H1 (cell line): ENCODE measurements at regions not wholly inside any gene's neighbourhood (a gene's known extent, or its start where the extent isn't known, plus 50 kb on each side); places are given as distances from the start of the nearest gene placed in this dataset.

Source experiments
- CTCF ChIA-PET: fragments of 300-600 bp; sonication (Branson Sonifier 250); formaldehyde crosslinking; loops from one replicate; lab custom pipeline; 2021; ENCODE audit not compliant: partially characterized antibody; lab: Charles Lee
- POLR2A ChIA-PET: fragments of 300-600 bp; sonication (Branson Sonifier 250); formaldehyde crosslinking; loops from one replicate; lab custom pipeline; 2021; ENCODE audit warnings: inconsistent platforms; ENCODE audit not compliant: partially characterized antibody; lab: Charles Lee
- DNase-seq, 2 experiments: peaks; one replicate each; pipeline versions ENCODE4 v3.0.0 to v3.0.0-alpha.2; 2010 to 2022; ENCODE audit warnings: low spot score in 2 of 2, low read depth in 1 of 2, mixed read lengths in 1 of 2
- FAIRE-seq: peaks from 2 replicates; lab custom pipeline; 2011; peaks lifted over from hg19 to GRCh38; lab: Jason Lieb, UNC
- H2AFZ ChIP-seq: 2 replicates; pipeline ENCODE4 v1.8.1; 2012; ENCODE audit warnings: low read length, inconsistent platforms
- H2AK5ac ChIP-seq: 2 replicates; pipeline ENCODE4 v1.6.1; 2013; ENCODE audit warnings: low read depth, low read length
- H2BK120ac ChIP-seq: replicated peaks from 2 replicates; pipeline ENCODE3; 2013; ENCODE audit warnings: low read depth, low read length, inconsistent platforms
- H2BK12ac ChIP-seq: 2 replicates; pipeline ENCODE4 v1.6.1; 2013; ENCODE audit warnings: low read depth, low read length
- H2BK15ac ChIP-seq: 2 replicates; pipeline ENCODE4 v1.6.1; 2013; ENCODE audit warnings: low read length
- H2BK20ac ChIP-seq: 2 replicates; pipeline ENCODE4 v1.6.1; 2013; ENCODE audit warnings: low read length
- H2BK5ac ChIP-seq: 2 replicates; pipeline ENCODE4 v1.6.1; 2013; ENCODE audit warnings: low read depth, low read length
- H3K14ac ChIP-seq: 2 replicates; pipeline ENCODE4 v1.6.1; 2013; ENCODE audit warnings: inconsistent platforms; ENCODE audit not compliant: insufficient read length
- H3K18ac ChIP-seq: 2 replicates; pipeline ENCODE4 v1.6.1; 2013; ENCODE audit warnings: low read length; ENCODE audit errors: extremely low read depth
- H3K23ac ChIP-seq: 2 replicates; pipeline ENCODE4 v1.6.1; 2013; ENCODE audit warnings: inconsistent platforms; ENCODE audit not compliant: insufficient read length
- H3K23me2 ChIP-seq: 2 replicates; pipeline ENCODE4 v1.6.1; 2013; ENCODE audit warnings: low read depth, low read length
- H3K27ac ChIP-seq: 2 replicates; pipeline ENCODE4 v1.6.1; 2011; ENCODE audit warnings: low read depth, low read length, inconsistent platforms
- H3K27me3 ChIP-seq, 4 experiments: replicated peaks in 1 of 4; 1 replicate in 1 of 4; 2 replicates in 3 of 4; pipeline versions ENCODE4 v1.6.1 to v1.8.1; 2011 to 2013; ENCODE audit warnings: low read length in 3 of 4, mild to moderate bottlenecking in 3 of 4, inconsistent platforms in 2 of 4, mixed read lengths in 2 of 4, moderate library complexity in 1 of 4; ENCODE audit not compliant: control insufficient read depth in 3 of 4, insufficient read depth in 3 of 4; ENCODE audit errors: extremely low read depth in 1 of 4
- H3K36me3 ChIP-seq, 4 experiments: 2 replicates each; pipeline versions ENCODE4 v1.6.1 to v1.8.1; 2011 to 2013; ENCODE audit warnings: mild to moderate bottlenecking in 4 of 4, low read length in 3 of 4, moderate library complexity in 2 of 4, control low read depth in 1 of 4, inconsistent platforms in 1 of 4; ENCODE audit not compliant: insufficient read depth in 4 of 4, control insufficient read depth in 2 of 4
- H3K4ac ChIP-seq: replicated peaks from 2 replicates; pipeline ENCODE3; 2013; ENCODE audit warnings: low read length, low read depth, mixed read lengths, inconsistent platforms; ENCODE audit not compliant: insufficient read length
- H3K4me1 ChIP-seq, 4 experiments: replicated peaks in 1 of 4; 1 replicate in 1 of 4; 2 replicates in 3 of 4; pipeline versions ENCODE4 v1.6.1 to v1.8.1; 2011 to 2013; ENCODE audit warnings: low read length in 3 of 4, inconsistent platforms in 2 of 4, mixed read lengths in 1 of 4; ENCODE audit not compliant: insufficient read depth in 4 of 4, control insufficient read depth in 3 of 4
- H3K4me2 ChIP-seq, 2 experiments: 2 replicates each; pipeline versions ENCODE4 v1.6.1 to v1.8.1; 2011 to 2013; ENCODE audit warnings: low read depth in 2 of 2, low read length in 2 of 2, control low read depth in 1 of 2, inconsistent platforms in 1 of 2, mild to moderate bottlenecking in 1 of 2; ENCODE audit not compliant: insufficient read depth in 1 of 2
- H3K4me3 ChIP-seq, 4 experiments: fragments of 200-600, 300-600 bp in 1 of 4; sonication (generic), shearing (Covaris generic), sonication (Bioruptor Twin) in 1 of 4; 2 replicates each; pipeline versions ENCODE4 v1.5.1 to v1.8.1; 2011 to 2016; ENCODE audit warnings: low read length in 4 of 4, low read depth in 3 of 4, control low read depth in 2 of 4, inconsistent platforms in 2 of 4, mild to moderate bottlenecking in 2 of 4, mixed read lengths in 1 of 4, moderate library complexity in 1 of 4; ENCODE audit not compliant: insufficient read depth in 2 of 4; ENCODE audit errors: extremely low read depth in 1 of 4
- H3K56ac ChIP-seq: replicated peaks from 2 replicates; pipeline ENCODE3; 2013; ENCODE audit warnings: low read depth, mild to moderate bottlenecking, mixed read lengths, low read length, inconsistent platforms; ENCODE audit not compliant: insufficient read length
- H3K79me1 ChIP-seq: 2 replicates; pipeline ENCODE4 v1.6.1; 2013; ENCODE audit warnings: low read depth, low read length, control low read depth
- H3K79me2 ChIP-seq, 2 experiments: 2 replicates each; pipeline versions ENCODE4 v1.6.1 to v1.8.1; 2012 to 2013; ENCODE audit warnings: low read length in 2 of 2, mild to moderate bottlenecking in 2 of 2, inconsistent platforms in 1 of 2; ENCODE audit not compliant: insufficient read depth in 2 of 2, control insufficient read depth in 1 of 2
- H3K9ac ChIP-seq, 4 experiments: replicated peaks in 1 of 4; 1 replicate in 1 of 4; 2 replicates in 3 of 4; pipeline versions ENCODE4 v1.6.1 to v1.8.1; 2011 to 2013; ENCODE audit warnings: low read depth in 3 of 4, low read length in 3 of 4, control low read depth in 2 of 4, mild to moderate bottlenecking in 2 of 4, moderate library complexity in 2 of 4, inconsistent platforms in 1 of 4; ENCODE audit errors: extremely low read depth in 1 of 4
- H3K9me3 ChIP-seq, 2 experiments: 2 replicates each; pipeline versions ENCODE4 v1.6.1 to v1.8.1; 2012 to 2013; ENCODE audit warnings: mild to moderate bottlenecking in 2 of 2, moderate library complexity in 2 of 2, control low read depth in 1 of 2, inconsistent platforms in 1 of 2, low read depth in 1 of 2, low read length in 1 of 2, mixed read lengths in 1 of 2; ENCODE audit not compliant: insufficient read depth in 2 of 2
- H4K20me1 ChIP-seq, 2 experiments: replicated peaks in 1 of 2; 2 replicates each; pipeline versions ENCODE3 to v1.8.1; 2011 to 2013; ENCODE audit warnings: inconsistent platforms in 2 of 2, low read length in 2 of 2, mild to moderate bottlenecking in 1 of 2; ENCODE audit not compliant: insufficient read depth in 2 of 2, control insufficient read depth in 1 of 2
- H4K5ac ChIP-seq: 2 replicates; pipeline ENCODE4 v1.6.1; 2013; ENCODE audit warnings: low read length, low read depth, mixed read lengths, inconsistent platforms; ENCODE audit not compliant: insufficient read length
- H4K8ac ChIP-seq: 2 replicates; pipeline ENCODE4 v1.8.0; 2013; ENCODE audit warnings: mild to moderate bottlenecking, moderate library complexity, low read length, inconsistent platforms; ENCODE audit not compliant: insufficient read depth; ENCODE audit errors: extremely low read depth
- H4K91ac ChIP-seq: replicated peaks from 2 replicates; pipeline ENCODE3; 2013; ENCODE audit warnings: low read length, mixed read lengths, inconsistent platforms; ENCODE audit not compliant: insufficient read length
- CBX8 ChIP-seq: fragments of 300-800, 300-1000 bp; sonication (generic); IDR thresholded peaks from 2 replicates; pipeline ENCODE4 v1.7.1; 2016; ENCODE audit warnings: low read depth, low read length, borderline replicate concordance
- CHD1 ChIP-seq: IDR thresholded peaks from 2 replicates; pipeline ENCODE4 v1.6.1; 2012; ENCODE audit warnings: low read depth, low read length, improper control_type of control experiment
- CHD2 ChIP-seq: IDR thresholded peaks from 2 replicates; pipeline ENCODE4 v1.6.1; 2012; ENCODE audit warnings: low read length, improper control_type of control experiment
- HDAC2 ChIP-seq, 2 experiments: fragments of 300-600 bp in 1 of 2; sonication (generic) in 1 of 2; IDR thresholded peaks; 2 replicates each; pipeline ENCODE4 v1.6.1; 2011 to 2012; ENCODE audit warnings: low read depth in 2 of 2, low read length in 2 of 2, mild to moderate bottlenecking in 2 of 2, moderate library complexity in 2 of 2, borderline replicate concordance in 1 of 2, inconsistent platforms in 1 of 2
- NANOG ChIP-seq: IDR thresholded peaks from 2 replicates; pipeline ENCODE4 v1.6.1; 2011; ENCODE audit warnings: low read length, low read depth, mild to moderate bottlenecking, inconsistent platforms; ENCODE audit not compliant: insufficient read depth, poor library complexity, severe bottlenecking
- TAF1 ChIP-seq: IDR thresholded peaks from 2 replicates; pipeline ENCODE4 v1.6.1; 2011; ENCODE audit warnings: mild to moderate bottlenecking, low read depth, low read length
- TAF7 ChIP-seq: optimal IDR thresholded peaks from 2 replicates; pipeline ENCODE3; 2011; ENCODE audit warnings: low read depth, mild to moderate bottlenecking, inconsistent platforms, low read length, moderate library complexity, borderline replicate concordance
- TBP ChIP-seq: IDR thresholded peaks from 2 replicates; pipeline ENCODE4 v1.6.1; 2011; ENCODE audit warnings: low read depth, low read length, improper control_type of control experiment
- TEAD4 ChIP-seq: IDR thresholded peaks from 2 replicates; pipeline ENCODE4 v1.6.1; 2012; ENCODE audit warnings: low read depth, low read length, inconsistent platforms, mixed read lengths
- WGBS, 2 experiments: shearing (Covaris generic) in 1 of 2; methylation state at CpG; one replicate each; pipeline versions ENCODE4 v1.1.6 to v1.1.7; 2013 to 2015; ENCODE audit warnings: low lambda C conversion rate in 2 of 2, mixed read lengths in 2 of 2, inconsistent platforms in 1 of 2, low coverage in 1 of 2, missing lambda C conversion rate in 1 of 2; ENCODE audit not compliant: insufficient replicate concordance in 2 of 2, insufficient coverage in 1 of 2, insufficient read length in 1 of 2; ENCODE audit errors: extremely low coverage in 1 of 2, missing lambda C conversion rate in 1 of 2; 5-methylcytosine and 5-hydroxymethylcytosine counted together
- TF ChIP-seq, protein P1 (sequence below): IDR thresholded peaks from 2 replicates; pipeline ENCODE4 v1.6.1; 2011; ENCODE audit warnings: low read depth, mild to moderate bottlenecking, low read length; ENCODE audit not compliant: insufficient read depth
- TF ChIP-seq, protein P2 (sequence below): IDR thresholded peaks from 2 replicates; pipeline ENCODE4 v1.6.1; 2012; ENCODE audit warnings: inconsistent platforms
- TF ChIP-seq, protein P3 (sequence below): IDR thresholded peaks from 2 replicates; pipeline ENCODE4 v1.6.1; 2011; ENCODE audit warnings: low read length, improper control_type of control experiment

DNA sequence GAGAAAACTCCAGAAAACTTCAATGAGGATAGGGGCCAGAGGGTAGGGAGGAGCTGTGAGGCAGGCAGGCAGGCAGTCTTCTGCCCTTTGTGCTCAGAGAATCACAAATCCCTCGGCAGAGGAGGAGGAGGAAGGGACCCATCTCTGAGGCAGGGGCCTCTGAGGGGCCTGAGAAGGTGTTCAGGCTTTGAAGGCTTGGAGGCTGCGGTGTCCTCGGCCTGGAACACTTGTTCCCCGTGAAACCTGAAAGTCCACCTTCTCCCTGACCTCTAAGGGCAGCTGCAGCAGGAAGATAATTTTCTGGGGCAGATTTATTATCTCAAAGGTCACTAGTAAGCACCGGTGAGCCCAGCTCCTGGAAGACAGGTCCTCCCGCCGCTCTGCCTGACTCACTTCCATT lies 200.3 kb upstream of the BCOR start:
- Histone ChIP-seq H3K4ac (no peak overlapping the region), H3K9me3 (no peaks in the 10 kb centered on the region), H3K79me1 (no peaks in the 10 kb centered on the region), H3K27ac (no peak overlapping the region), H2BK15ac (no peak overlapping the region), H2BK120ac (no peak overlapping the region), H3K79me2 (no peaks in the 10 kb centered on the region), H3K56ac (no peak overlapping the region), H3K9ac (no peak overlapping the region), H3K14ac (no peak overlapping the region), H3K18ac (no peak overlapping the region), H2BK20ac (no peak overlapping the region), H3K23ac (no peak overlapping the region), H2BK5ac (no peak overlapping the region), H3K4me3 (no peak overlapping the region), H3K27me3 (no peaks in the 10 kb centered on the region; a peak in 1 of 7 replicates), H2AFZ (no peak overlapping the region), H2AK5ac (no peak overlapping the region), H3K4me1 (peaks cover 2 to 11% (median 3%) of the 10 kb centered on the region in 4 experiments; a peak in 4 of 7 replicates), H4K91ac (no peak overlapping the region), H4K5ac (no peak overlapping the region), H3K36me3 (no peaks in the 10 kb centered on the region), H4K20me1 (no peaks in the 10 kb centered on the region), H3K23me2 (no peaks in the 10 kb centered on the region), H3K4me2 (peak overlapping the region in 1 of 2 experiments; percentile 47; a peak in 1 of 4 replicates), H4K8ac (no peak overlapping the region), H2BK12ac (0 out of 2 replicates have a peak overlapping the region, but pooled peaks have one; percentile 50)
- no peak for FAIRE-seq
- CTCF ChIA-PET = interaction anchor here (1.3 to 1.6 kb wide), 2 partner anchors 19 to 199 kb away, joined by 3 read pairs; no protein-coding TSS in a partner anchor
- no peak for DNase-seq
- POLR2A ChIA-PET = interaction anchor here (1.5 kb wide), 1 partner anchor 28 kb away, joined by 3 read pairs; no protein-coding TSS in a partner anchor
- WGBS, 2 experiments = 80% methylated on average over 2 of the region's 7 CpGs; no CpG with 5 or more reads in 1 of the 2 experiments
- TF ChIP-seq CHD1 = no peak
- no peak for TF ChIP-seq CBX8
- TF ChIP-seq TAF1 = no peak
- TF ChIP-seq HDAC2 (IDR thresholded peaks at IDR 0.05; ENCODE audit: borderline replicate concordance in 1 of 2, low read depth in 2 of 2, low read length in 2 of 2) = no peak
- TF ChIP-seq, protein P1, sequence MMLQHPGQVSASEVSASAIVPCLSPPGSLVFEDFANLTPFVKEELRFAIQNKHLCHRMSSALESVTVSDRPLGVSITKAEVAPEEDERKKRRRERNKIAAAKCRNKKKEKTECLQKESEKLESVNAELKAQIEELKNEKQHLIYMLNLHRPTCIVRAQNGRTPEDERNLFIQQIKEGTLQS = no peak
- TF ChIP-seq TBP = no peak
- no peak for TF ChIP-seq NANOG
- no peak for TF ChIP-seq CHD2
- TF ChIP-seq, protein P2, sequence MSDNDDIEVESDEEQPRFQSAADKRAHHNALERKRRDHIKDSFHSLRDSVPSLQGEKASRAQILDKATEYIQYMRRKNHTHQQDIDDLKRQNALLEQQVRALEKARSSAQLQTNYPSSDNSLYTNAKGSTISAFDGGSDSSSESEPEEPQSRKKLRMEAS = no peak
- TF ChIP-seq TEAD4 = no peak
- TF ChIP-seq TAF7 = no peak
- TF ChIP-seq, protein P3, sequence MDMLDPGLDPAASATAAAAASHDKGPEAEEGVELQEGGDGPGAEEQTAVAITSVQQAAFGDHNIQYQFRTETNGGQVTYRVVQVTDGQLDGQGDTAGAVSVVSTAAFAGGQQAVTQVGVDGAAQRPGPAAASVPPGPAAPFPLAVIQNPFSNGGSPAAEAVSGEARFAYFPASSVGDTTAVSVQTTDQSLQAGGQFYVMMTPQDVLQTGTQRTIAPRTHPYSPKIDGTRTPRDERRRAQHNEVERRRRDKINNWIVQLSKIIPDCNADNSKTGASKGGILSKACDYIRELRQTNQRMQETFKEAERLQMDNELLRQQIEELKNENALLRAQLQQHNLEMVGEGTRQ = no peak
